ENCODE measurements at regions not wholly inside any gene's neighbourhood (a gene's known extent, or its start where the extent isn't known, plus 50 kb on each side); places are given as distances from the start of the nearest gene placed in this dataset.

DNA sequence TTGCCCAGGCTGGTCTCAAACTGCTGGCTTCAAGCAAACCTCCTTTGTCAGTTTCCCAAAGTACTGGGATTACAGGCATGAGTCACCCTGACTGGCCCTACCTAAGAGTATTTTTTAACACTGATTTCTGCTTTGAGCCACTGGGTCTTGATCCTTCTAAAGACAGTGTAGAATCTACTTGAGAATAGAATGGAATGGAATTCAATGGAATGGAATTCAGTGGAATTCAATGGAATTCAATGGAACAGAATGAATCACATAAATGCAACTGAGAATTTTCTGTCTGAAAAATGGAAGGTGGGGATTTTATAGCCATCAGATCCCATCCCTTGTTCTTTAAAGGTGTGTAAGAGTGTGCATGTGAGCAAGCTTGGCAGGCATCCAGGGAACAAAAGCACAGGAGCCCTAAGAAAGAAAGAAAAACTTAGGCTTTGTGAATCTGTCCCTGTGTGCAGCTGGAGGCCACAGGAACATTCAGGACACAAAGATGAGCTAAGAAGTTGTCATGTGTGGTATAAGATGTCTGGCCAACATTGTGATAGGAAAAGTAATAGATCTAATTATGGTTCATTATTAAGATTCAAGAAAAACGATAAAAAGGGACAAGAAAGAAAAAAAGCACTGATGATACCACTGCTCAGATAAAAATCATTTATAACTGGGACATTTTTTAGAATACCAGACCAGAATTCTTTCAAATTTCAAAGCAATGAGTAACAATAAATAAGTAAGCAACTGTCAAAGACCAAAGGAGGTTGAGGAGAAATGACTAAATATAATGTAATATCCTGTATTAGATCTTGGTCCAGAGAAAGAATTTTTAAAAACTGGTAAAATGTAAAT is 681.0 kb upstream of the GJE1 start:
- DNase-seq (ENCODE audit: low spot score), result no peak

GRCh38 chr6:141451181-141451510 is 681.6 kb upstream of the GJE1 start:
- DNase-seq (ENCODE audit: low spot score), result peak; percentile 20

DNA sequence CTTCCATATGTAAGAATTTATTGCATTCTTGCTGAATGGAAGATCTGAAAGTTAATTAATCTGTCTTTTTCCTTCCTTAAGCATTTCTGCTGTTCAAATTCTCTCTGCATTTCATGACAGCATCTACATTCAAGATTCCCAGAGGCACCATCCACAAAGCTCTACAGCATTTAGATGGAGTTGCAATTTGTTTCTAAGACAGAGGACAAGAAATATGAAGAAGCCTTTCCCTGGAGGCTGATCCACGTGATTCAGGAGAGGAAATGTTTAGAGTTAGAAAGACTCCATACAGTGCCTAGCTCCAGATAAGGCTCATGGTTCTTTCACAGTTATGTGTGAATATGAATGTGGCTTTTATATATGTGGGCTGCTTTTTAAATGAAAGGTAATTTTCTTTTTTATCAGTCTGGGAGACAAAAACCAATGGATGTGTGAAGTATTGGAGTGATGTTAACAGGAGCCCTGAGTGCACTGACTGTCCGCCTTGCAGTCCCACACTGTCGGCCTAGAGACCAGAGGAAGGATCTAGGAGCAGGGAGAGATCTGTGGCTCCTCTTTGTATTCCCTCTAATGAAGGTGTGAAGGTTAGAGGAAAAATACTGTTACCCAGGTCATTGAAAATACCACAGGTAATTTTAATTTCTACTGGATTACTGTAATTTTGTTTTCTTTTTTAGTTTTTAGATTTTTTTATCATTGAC is 686.6 kb upstream of the GJE1 start:
- no peak for DNase-seq (ENCODE audit: low spot score)

- DNase-seq (ENCODE audit: low spot score), result no peak
Measured at GRCh38 chr6:141443668-141444289, 688.9 kb upstream of the GJE1 start.

- no peak for DNase-seq (ENCODE audit: low spot score)
Measured at GRCh38 chr6:141443032-141443431, 689.7 kb upstream of the GJE1 start.

GRCh38 chr6:141439513-141439912 is 693.2 kb upstream of the GJE1 start:
- no peak for DNase-seq (ENCODE audit: low spot score)

DNA sequence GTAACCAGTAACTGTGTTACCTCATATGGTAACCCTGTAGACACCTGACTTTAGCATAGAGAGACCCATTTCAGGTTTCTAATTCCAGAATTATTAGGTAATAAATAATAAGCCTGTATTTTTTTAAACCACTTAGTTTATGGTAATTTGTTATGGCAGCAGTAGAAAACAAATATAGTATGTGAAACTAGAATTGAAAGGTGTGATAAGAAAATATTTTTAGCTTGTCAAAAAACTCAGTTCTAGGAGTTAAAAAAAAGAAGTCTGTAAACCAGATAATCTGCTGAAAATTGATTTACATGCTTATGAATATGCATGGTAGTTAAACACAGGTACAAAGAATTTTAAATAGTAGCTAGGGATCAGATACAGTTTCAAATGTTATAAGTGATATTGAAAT is 695.0 kb upstream of the GJE1 start:
- DNase-seq (ENCODE audit: low spot score), result no peak

DNA sequence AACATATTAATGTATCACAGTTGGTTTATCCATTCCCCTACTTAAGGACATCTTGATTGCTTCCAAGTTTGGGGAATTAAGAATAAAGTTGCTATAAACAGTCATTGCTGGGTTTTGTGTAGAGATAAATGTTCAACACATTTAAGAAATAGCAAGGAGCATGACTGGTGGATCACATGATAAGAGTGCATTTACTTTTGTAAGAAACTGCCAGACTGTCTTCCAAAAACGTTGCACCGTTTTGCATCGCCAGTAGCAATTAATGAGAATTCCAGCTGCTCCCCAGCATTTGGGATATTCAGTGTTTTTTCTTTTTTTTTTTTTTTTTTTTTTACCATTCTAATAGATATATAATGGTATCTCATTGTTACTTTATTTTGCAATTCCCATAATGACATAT is 695.7 kb upstream of the GJE1 start:
- no peak for DNase-seq (ENCODE audit: low spot score)

DNA sequence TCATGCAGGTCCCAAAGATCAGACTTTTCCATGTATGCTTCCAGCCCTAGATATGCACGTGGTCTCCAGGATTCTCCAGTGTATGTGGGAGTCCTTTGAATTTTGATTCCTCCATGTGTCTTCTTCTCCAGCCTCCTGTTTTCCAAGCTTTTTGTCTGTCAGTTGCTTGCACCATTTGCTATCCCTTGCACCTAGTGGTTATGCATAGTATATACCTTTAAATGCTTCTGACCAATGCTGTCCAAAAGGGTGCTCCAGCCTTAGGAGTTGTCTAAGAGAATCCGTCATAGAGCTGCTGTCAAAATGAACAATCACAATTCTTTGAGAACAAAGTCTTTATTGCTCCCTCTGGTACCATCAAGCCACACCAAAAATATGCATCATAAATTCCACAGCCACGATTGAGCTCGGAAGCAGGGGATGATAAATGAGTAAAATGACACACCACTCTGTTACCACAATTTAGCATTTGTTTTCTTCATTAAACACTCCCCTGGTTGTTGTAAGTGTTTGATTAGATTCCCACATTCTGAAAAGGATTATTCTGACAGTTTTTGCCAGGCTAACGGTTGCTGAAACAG is 706.2 kb upstream of the GJE1 start:
- peak; percentile 8 for DNase-seq (ENCODE audit: low spot score)

DNA sequence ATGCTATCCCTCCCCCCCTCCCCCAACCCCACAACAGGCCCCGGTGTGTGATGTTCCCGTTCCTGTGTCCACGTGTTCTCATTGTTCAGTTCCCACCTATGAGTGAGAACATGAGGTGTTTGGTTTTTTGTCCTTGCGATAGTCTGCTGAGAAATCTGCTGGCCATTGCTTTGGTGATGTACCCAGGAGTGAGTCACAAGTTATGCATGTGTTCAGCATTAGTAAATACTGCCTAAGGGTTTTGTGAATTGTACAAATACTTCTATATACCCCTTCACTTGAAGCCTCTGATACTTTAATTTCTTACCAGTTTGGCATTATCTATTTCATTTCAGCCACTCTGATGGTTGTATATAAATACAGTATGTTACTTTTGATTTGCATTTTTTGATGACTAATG is 711.3 kb upstream of the GJE1 start:
- DNase-seq (ENCODE audit: low spot score), result peak; percentile 2

DNA sequence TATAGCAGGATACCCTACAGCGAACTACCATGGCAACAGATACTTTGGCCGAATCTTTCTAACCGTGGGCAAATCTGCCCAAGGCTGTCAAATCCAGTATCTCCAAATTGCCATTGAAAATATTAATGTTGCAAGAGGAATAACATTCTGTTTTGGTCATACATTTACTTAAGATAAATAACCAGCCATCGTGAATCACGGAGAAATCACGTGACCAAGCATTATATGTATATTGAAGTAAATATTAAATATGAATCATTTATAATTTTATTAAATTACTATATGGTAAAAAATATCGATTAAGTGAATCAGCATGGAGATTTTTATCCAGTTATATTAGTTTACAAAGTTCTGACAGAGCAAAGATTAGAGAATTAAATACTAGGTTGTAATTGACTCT is 714.6 kb upstream of the GJE1 start:
- DNase-seq (ENCODE audit: low spot score), result no peak

- DNase-seq (ENCODE audit: low spot score), result no peak
Measured at GRCh38 chr6:141415896-141416295, 716.8 kb upstream of the GJE1 start.

- DNase-seq (ENCODE audit: low spot score), result no peak
Measured at GRCh38 chr6:141413196-141413595, 719.5 kb upstream of the GJE1 start.

- no peak for DNase-seq (ENCODE audit: low spot score)
Measured at GRCh38 chr6:141406761-141407160, 726.0 kb upstream of the GJE1 start.

- no peak for DNase-seq (ENCODE audit: low spot score)
Measured at GRCh38 chr6:141403827-141404226, 728.9 kb upstream of the GJE1 start.

DNA sequence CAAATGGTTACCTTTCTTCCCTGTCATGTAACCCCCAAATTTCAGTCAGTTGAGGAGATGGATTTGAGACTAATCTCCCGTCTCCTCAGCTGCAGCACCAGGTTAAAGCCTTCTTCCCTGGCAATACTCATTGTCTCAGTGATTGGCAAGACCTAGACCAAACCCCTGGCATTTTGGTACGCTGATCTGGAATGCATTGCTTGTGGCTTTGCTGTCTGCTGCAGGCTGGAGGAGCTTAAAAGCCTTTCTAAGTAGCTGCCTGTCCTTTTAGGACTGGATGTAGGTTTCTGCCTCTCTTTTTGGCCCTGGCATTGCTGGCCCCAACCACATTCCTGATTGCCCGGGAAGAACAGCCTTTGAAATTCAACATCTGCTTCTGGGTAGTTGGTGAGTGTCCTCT is 729.6 kb upstream of the GJE1 start:
- DNase-seq (ENCODE audit: low spot score), result no peak

GRCh38 chr6:141402489-141402888 is 730.2 kb upstream of the GJE1 start:
- DNase-seq (ENCODE audit: low spot score), result no peak

DNA sequence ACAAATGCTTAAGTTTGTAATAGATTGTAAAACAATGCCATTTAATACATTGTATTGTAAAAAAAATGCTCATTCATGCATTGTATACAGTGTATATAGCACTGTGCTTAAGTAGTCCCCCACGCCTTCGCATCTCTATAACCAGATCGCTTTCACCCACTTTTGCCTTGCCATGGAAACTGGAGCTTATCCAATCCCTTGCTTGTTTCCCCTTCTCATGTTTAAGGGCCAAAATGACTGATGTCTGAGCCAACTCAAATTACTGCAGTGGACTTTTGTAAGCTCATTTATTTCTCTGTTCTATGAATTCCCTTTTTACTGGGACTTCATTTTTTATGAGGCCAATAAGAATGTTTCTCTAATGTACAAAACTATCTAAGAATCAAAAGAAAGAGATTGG is 730.9 kb upstream of the GJE1 start:
- no peak for DNase-seq (ENCODE audit: low spot score)

- no peak for DNase-seq (ENCODE audit: low spot score)
Measured at GRCh38 chr6:141401168-141401567, 731.6 kb upstream of the GJE1 start.

DNA sequence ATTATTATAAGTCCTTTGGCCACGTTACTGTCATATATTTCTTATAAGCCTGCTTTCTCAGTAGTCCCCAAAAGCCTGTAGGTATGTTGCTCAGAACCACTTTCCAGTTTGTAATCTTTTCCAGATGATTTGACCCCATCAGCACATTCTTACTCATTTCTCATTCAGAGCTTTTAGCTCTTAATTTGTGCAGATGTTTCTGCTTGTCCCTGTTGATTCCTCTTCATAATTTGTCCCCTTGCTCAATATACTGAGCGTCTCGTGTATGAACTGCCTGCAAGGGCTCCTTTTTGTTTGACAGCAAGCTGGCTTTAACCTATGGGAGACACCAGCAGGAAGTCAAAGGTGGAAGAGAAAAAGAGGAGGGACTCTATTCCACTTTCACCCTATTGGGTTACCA is 733.8 kb upstream of the GJE1 start:
- DNase-seq (ENCODE audit: low spot score), result no peak

- no peak for DNase-seq (ENCODE audit: low spot score)
Measured at GRCh38 chr6:141395443-141396008, 737.2 kb upstream of the GJE1 start.

- no peak for DNase-seq (ENCODE audit: low spot score)
Measured at GRCh38 chr6:141394565-141395051, 738.1 kb upstream of the GJE1 start.
